HG03432 (cell line): ENCODE measurements at regions not wholly inside any gene's neighbourhood (a gene's known extent, or its start where the extent isn't known, plus 50 kb on each side); places are given as distances from the start of the nearest gene placed in this dataset.

Source experiments
- ATAC-seq: cut with Tn5 transposase; IDR thresholded peaks from one replicate; pipeline ENCODE4 v1.9.1; 2021; ENCODE audit warnings: mild to moderate bottlenecking, moderate library complexity; ENCODE audit not compliant: unreplicated experiment

GRCh38 chr4:100806988-100807387 lies 289.2 kb upstream of the EMCN start:
- no peak for ATAC-seq

- ATAC-seq = no peak
Measured at GRCh38 chr4:100805538-100805937, 287.7 kb upstream of the EMCN start.

GRCh38 chr4:100804576-100805360 lies 286.9 kb upstream of the EMCN start:
- ATAC-seq = no peak

GRCh38 chr4:100803751-100804150 lies 285.9 kb upstream of the EMCN start:
- no peak for ATAC-seq

- no peak for ATAC-seq
Measured at GRCh38 chr4:100799761-100800539, 282.1 kb upstream of the EMCN start.

GRCh38 chr4:100797791-100798190 lies 280.0 kb upstream of the EMCN start:
- no peak for ATAC-seq

GRCh38 chr4:100797356-100797755 lies 279.5 kb upstream of the EMCN start:
- no peak for ATAC-seq

- no peak for ATAC-seq
Measured at GRCh38 chr4:100796332-100796731, 278.5 kb upstream of the EMCN start.

- no peak for ATAC-seq
Measured at GRCh38 chr4:100795581-100795980, 277.8 kb upstream of the EMCN start.

- ATAC-seq = no peak
Measured at GRCh38 chr4:100790836-100791615, 273.2 kb upstream of the EMCN start.

- no peak for ATAC-seq
Measured at GRCh38 chr4:100789991-100790390, 272.2 kb upstream of the EMCN start.

GRCh38 chr4:100786481-100786880 lies 268.7 kb upstream of the EMCN start:
- no peak for ATAC-seq

GRCh38 chr4:100782356-100782755 lies 264.5 kb upstream of the EMCN start:
- ATAC-seq = no peak

- no peak for ATAC-seq
Measured at GRCh38 chr4:100781435-100781834, 263.6 kb upstream of the EMCN start.

GRCh38 chr4:100780126-100780525 lies 262.3 kb upstream of the EMCN start:
- ATAC-seq = no peak

- no peak for ATAC-seq
Measured at GRCh38 chr4:100778431-100778830, 260.6 kb upstream of the EMCN start.

- ATAC-seq = no peak
Measured at GRCh38 chr4:100762738-100763137, 244.9 kb upstream of the EMCN start.

- no peak for ATAC-seq
Measured at GRCh38 chr4:100754751-100755150, 236.9 kb upstream of the EMCN start.

- no peak for ATAC-seq
Measured at GRCh38 chr4:100746141-100746739, 228.4 kb upstream of the EMCN start.

- no peak for ATAC-seq
Measured at GRCh38 chr4:100742045-100742444, 224.2 kb upstream of the EMCN start.

- no peak for ATAC-seq
Measured at GRCh38 chr4:100739426-100739825, 221.6 kb upstream of the EMCN start.
